Activated CD8-positive, alpha-beta memory T cell treated with anti-CD3 and anti-CD28 coated beads for 24 hours (primary cell): ENCODE measurements at regions not wholly inside any gene's neighbourhood (a gene's known extent, or its start where the extent isn't known, plus 50 kb on each side); places are given as distances from the start of the nearest gene placed in this dataset.
"Not testable (repeated sequence)": the region's sequence is repeated elsewhere in the genome, so short reads cannot be mapped to it uniquely, and the experiment has no call there.

Source experiments
- DNase-seq: peaks from one replicate; pipeline ENCODE4 v3.0.0-alpha.2; 2020

DNA sequence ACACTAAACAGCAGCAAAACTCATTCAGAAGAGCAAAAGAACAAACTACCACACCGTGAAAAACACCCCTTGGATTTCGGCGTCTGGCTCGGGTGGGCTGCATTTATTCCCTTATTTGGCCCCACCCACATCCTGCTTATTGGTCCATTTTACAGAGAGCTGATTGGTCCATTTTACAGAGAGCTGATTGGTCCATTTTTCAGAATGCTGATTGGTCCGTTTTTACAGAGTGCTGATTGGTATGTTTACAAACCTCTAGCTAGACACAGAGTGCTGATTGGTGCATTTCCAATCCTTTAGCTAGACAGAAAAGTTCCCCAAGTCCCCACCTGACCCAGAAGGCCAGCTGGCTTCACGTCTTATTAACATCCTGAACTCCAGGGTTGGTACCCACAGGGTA is 286.6 kb upstream of the ASIC2 start:
- not testable (repeated sequence) for DNase-seq

DNA sequence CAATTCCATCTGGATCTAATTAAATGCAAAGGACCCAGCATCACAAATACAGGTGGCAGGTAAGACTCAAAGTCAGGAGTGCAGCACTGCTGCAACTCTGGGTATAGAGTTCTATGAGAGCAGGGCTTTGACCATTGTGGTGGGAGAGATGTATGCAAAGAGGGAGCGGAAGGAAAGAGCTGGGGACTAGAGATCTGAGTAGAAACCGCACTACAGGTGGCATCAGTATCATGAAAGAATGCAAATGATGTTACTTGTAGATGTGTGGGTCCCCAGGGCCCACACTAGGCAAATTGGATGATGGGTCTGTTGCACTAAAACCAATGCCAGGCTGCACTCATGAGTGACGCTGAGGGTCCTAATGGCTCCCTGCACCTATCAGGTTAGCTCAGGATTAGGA is 287.1 kb upstream of the ASIC2 start:
- no peak for DNase-seq

DNA sequence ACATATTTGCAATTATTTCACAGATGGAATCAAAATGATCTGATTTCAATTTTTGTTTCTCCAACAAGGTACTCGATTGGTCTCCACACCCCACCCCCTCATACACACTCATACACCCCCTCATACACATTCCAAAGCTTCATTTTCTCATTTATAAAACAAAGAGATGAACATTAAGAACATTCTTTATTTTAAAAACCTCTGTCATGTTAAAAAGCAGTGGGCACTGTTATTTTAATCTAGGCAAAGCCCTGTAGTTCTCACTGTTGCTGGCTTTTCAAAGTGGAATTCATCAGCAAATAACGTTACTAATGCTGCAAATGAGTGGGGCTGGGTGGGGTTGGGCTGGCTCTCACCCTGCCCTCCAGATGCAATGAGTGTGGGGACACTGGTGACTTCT is 289.6 kb upstream of the ASIC2 start:
- DNase-seq, result no peak

DNA sequence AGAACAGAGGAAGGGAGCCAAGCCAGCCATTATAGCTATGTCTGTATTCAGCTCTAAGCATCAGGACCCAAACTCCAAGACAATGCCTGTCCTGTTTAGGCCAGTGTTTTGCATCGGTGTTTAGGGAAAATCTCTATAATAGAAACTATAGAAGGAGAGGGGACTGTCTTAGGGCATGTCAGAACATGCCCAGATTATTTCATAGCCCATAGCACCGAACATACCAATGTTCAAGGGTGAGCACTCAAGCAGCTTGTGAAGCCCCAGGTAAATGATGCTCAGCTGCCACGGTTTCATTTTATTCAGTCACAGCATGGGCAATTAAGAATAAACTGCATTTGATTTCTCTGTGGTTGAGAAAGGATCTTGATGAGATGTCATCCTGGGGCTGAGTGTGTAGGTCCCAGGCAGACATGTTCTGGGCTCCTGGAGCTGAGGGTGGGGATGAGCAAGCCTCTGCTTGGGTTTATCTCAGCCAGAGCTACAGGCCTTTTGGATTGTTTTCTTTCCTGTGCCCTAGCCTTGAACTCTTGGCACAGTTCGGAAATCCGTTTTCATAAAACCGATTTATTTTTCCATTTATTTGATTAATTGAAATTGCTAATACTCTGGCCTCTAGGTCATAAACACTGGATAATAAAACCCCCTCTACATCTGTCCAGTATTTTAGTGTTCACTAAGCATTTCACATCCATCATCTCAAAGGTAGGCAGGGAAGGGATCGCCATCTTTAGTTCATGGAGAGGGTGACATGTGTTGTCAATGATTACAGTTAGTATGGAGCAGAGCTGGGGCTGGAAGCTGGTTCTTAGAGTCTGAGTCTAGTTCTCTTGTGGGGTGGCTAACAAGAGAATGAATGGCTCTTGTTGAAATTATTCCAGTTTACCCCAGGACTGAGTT is 290.7 kb upstream of the ASIC2 start:
- DNase-seq, result no peak

GRCh38 chr17:33593991-33594390 is 300.9 kb upstream of the ASIC2 start:
- DNase-seq, result no peak

- no peak for DNase-seq
Observed at GRCh38 chr17:33595828-33596227, 302.7 kb upstream of the ASIC2 start.

DNA sequence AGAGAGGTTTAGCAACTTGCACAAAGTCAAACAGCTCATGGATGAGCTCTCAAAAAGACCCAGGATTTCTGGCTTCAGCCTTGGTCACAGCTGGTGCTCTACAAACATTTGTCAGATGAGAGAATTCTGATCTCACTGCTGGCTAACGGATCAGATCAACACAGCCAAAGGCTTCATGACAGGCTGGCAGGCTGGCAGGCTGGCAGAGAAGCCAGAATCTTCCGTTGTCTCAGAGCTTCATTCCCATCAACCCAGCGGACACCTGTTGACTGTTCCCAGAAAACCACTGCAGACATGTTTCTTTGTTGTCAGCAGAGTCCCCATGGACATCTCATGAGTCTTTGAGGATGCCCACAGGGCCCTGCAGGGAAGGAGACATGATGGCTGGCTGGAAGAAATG is 303.8 kb upstream of the ASIC2 start:
- no peak for DNase-seq

DNA sequence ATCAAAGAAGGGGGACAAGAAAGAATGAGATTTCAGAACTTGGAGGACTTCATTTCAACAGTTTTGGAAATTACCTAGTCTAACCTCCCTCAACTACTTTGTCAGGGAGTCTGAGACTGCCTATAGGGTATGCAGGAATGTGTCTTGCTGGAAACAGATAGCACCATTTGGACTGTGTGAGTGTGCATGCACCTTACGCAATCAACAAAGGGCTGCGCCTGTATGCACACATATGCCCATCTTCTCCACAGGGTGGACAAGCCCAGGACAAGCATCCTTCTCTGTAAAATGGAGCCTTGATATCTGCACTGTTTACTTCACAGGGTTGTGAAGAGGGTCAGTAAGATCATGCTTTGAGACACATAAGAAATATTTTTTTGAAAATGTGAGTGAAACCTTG is 305.7 kb upstream of the ASIC2 start:
- no peak for DNase-seq

DNA sequence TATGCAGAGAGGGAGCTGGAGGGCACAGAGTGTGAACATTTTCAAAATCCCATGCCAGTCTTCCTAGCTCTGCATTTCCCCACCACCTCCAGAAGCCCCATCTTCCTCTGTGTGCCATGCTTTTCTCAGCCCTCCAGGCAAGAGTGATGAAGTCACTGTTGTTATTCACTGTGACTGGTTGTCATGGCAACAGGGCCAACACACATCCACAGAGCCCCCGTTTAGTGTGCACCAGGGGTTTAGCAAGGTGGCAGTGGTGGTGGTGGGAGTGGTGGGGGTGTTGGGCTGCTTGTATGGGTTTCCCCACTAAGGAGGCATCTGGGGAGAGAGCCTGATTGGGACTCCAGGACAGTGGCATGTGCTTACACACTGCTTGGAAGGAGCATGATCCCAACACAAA is 309.9 kb upstream of the ASIC2 start:
- no peak for DNase-seq

DNA sequence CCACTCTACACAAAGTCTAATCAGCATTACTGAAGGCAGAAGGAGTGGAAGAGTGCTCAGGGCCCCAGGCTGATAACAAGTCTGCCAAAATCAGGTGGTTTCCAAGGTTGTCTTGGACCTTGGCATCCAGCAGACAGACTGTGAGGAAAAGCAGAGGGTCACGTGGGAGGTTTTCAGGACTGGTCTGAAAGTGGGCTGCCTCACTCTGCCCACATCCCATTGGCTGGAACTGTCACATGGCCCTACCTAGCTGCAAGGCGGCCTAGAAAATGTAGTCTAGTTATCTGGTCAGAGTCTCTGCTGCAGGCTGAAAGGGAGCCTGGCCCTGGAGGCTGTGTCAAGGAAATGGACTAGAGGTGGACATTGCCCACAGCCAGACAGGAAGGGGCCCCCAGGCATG is 310.7 kb upstream of the ASIC2 start:
- no peak for DNase-seq

DNA sequence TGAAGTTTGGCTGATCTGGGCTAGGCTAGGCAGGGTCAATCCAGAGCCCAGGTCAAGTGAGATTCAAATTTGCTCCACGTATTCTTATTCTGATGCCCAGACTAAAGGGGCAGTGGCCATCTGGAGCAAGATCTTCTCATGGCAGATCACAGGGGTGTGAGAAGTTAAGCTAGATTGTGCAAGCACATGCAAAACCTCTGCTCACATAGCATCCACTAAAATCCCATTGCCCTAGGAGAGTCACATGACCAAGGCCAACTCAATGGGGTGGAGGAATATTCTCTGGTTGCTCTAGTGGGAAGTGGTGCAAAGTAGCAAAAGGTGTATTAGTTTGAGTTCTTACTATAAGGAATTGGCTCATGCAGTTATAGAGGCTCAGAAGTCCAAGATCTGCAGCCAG is 318.4 kb upstream of the ASIC2 start:
- DNase-seq, result no peak

- no peak for DNase-seq
Observed at GRCh38 chr17:33615861-33616260, 322.8 kb upstream of the ASIC2 start.

DNA sequence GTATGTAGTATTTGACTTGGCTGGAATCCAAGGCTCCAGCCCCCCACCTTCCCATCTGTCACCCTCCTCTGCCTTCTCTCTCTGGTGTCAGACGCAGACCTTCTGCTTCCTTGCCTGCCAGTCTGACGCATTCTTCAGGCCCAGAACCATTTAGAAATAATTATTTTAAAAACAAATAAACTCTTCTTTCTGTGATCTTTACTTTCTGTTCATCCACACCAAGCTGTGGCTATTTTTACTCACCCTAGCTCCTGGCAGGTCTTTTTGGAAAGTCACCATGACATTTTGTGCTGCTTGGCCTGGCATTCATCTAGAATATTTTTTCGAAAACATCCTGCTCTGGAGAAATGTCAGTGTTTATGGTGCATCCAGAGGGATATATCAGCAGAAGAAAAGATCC is 330.7 kb upstream of the ASIC2 start:
- DNase-seq, result no peak

DNA sequence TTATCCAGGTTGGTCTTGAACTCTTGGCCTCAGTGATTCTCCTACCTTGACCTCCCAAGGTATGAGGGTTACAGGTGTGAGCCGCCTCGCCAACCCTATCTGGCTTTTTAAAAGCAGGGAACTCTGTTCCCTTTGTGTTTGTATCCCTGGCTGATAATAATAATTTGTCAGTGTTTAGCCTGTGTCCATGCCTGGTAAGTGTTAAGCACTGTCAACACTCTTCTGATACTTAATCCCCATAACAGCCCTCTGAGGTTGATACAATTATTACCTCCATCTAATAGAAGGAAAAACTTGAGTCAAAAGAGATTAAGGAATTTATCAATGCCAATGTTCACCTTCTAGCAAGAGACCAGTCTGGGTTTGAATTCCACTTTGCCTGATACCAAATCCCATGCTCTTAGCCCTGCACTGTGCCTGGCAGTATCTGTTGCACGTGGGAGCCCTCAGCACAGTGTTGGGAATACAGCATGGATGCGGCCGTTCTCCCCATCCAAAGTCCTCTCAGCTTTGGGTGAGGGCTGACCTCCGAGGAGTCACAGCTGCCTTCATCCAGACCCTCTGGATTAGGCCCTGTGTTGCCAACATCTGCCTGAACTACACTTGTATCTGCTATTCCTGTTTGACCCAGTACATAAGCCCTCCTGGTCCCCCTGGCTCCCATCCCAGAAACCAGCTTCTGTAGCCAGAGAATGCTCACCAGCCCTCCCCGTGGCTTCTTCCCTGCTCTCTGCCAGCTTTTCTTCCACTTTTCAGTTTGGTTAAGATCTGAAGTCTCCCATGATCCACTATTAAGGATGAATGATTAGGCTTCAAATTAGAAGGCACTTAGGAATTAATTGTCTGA is 335.6 kb upstream of the ASIC2 start:
- DNase-seq, result no peak

- DNase-seq, result no peak
Observed at GRCh38 chr17:33633446-33633845, 340.4 kb upstream of the ASIC2 start.

- no peak for DNase-seq
Observed at GRCh38 chr17:33637534-33637933, 344.4 kb upstream of the ASIC2 start.

- DNase-seq, result no peak
Observed at GRCh38 chr17:33639103-33639880, 346.2 kb upstream of the ASIC2 start.

- no peak for DNase-seq
Observed at GRCh38 chr17:33640629-33641028, 347.5 kb upstream of the ASIC2 start.

DNA sequence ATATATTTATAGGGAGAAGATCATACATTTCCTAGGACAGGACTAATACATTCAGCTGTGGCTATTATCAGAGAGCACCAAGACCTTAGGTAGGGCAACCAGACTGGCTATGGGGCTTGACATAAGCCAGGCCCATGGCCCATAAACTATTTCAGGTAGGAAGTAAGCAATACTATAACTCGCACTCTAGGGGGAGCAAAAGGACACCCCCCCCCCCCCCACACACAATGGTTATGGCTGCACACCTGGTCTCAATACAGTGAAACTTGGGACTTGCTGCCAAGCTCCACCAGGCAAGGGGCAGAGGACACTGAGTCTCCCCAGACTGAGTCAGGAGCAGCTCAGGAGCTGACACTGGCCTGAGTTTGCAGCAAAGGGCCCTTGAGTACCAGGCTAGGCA is 348.9 kb upstream of the ASIC2 start:
- DNase-seq, result no peak

DNA sequence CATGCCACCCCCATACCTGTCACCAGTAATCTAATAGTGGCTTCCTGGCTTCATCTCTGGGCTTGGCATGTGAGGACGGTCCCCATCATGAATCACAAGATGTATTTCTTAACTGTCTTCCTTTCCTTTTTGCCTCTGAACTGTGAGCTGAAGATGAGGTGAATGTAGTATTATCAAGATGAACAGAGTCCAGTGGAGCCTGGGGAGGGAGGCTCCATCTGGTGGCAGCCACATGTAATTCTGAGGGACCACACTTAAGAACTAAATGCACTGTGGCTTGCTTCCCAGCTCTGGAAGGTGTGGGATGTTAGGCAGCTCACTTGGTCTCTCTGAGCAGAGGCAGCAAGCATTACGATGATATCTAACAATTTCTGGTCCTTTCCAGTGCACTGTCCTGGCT is 354.9 kb upstream of the ASIC2 start:
- no peak for DNase-seq

- no peak for DNase-seq
Observed at GRCh38 chr17:33650304-33650703, 357.2 kb upstream of the ASIC2 start.

GRCh38 chr17:33651686-33652085 is 358.6 kb upstream of the ASIC2 start:
- DNase-seq, result no peak

- no peak for DNase-seq
Observed at GRCh38 chr17:33652731-33653398, 359.8 kb upstream of the ASIC2 start.
